ENCODE measurements at regions not wholly inside any gene's neighbourhood (a gene's known extent, or its start where the extent isn't known, plus 50 kb on each side); places are given as distances from the start of the nearest gene placed in this dataset.
"Not testable (repeated sequence)": the region's sequence is repeated elsewhere in the genome, so short reads cannot be mapped to it uniquely, and the experiment has no call there.

GRCh38 chrX:130502016-130502570, 100.3 kb downstream of the RBMX2 start:
- H3K4me1 ChIP-seq = no peaks in the 10 kb centered on the region
- no peaks in the 10 kb centered on the region for H3F3A ChIP-seq (ENCODE audit: low read depth)
- no peak overlapping the region for H3K9ac ChIP-seq
- no peaks in the 10 kb centered on the region for H3K27me3 ChIP-seq
- H3K4me2 ChIP-seq = no peak overlapping the region
- no peak overlapping the region for H3K27ac Mint-ChIP-seq
- TF ChIP-seq EZH2phosphoT487 (IDR thresholded peaks at IDR 0.05) (no peak), EZH2 (IDR thresholded peaks at IDR 0.05) (no peak), CTCF (IDR thresholded peaks at IDR 0.05) (no peak)
- peaks cover 3% of the 10 kb centered on the region for H3K27me3 Mint-ChIP-seq (ENCODE audit: insufficient read depth, low read depth)
- H3K36me3 ChIP-seq = no peaks in the 10 kb centered on the region
- no peak overlapping the region for H2AFZ ChIP-seq (replicated peaks)
- H3K36me3 Mint-ChIP-seq = no peaks in the 10 kb centered on the region
- H3K9me3 ChIP-seq (ENCODE audit: low read depth) = peaks cover 3% of the 10 kb centered on the region
- DNase-seq (ENCODE audit: low spot score) = no peak
- no peaks in the 10 kb centered on the region for H3K9me3 Mint-ChIP-seq
- H3K4me1 Mint-ChIP-seq = no peaks in the 10 kb centered on the region
- no peak overlapping the region for H3K4me3 Mint-ChIP-seq
- H3K79me2 ChIP-seq (ENCODE audit: low read depth) = no peaks in the 10 kb centered on the region
- H3K4me3 ChIP-seq = no peak overlapping the region
- no peak overlapping the region for H3K27ac ChIP-seq
- no peaks in the 10 kb centered on the region for H4K20me1 ChIP-seq (ENCODE audit: low read depth)

- H3K4me1 Mint-ChIP-seq = no peaks in the 10 kb centered on the region
- Histone ChIP-seq H3K79me2 (ENCODE audit: low read depth) (no peaks in the 10 kb centered on the region), H3K4me3 (no peak overlapping the region), H3K27ac (no peak overlapping the region), H3K36me3 (no peaks in the 10 kb centered on the region), H3K9ac (no peak overlapping the region), H4K20me1 (ENCODE audit: low read depth) (no peaks in the 10 kb centered on the region), H3K27me3 (no peaks in the 10 kb centered on the region), H3K4me2 (no peak overlapping the region), H2AFZ (replicated peaks) (no peak overlapping the region), H3K9me3 (ENCODE audit: low read depth) (peaks cover 3% of the 10 kb centered on the region), H3K4me1 (no peaks in the 10 kb centered on the region), H3F3A (ENCODE audit: low read depth) (no peaks in the 10 kb centered on the region)
- H3K9me3 Mint-ChIP-seq = no peaks in the 10 kb centered on the region
- no peak overlapping the region for H3K27ac Mint-ChIP-seq
- no peak for DNase-seq (ENCODE audit: low spot score)
- no peak overlapping the region for H3K4me3 Mint-ChIP-seq
- no peaks in the 10 kb centered on the region for H3K36me3 Mint-ChIP-seq
- H3K27me3 Mint-ChIP-seq (ENCODE audit: insufficient read depth, low read depth) = peaks cover 3% of the 10 kb centered on the region
- TF ChIP-seq EZH2 (IDR thresholded peaks at IDR 0.05) = no peak
- no peak for TF ChIP-seq EZH2phosphoT487 (IDR thresholded peaks at IDR 0.05)
- no peak for TF ChIP-seq CTCF (IDR thresholded peaks at IDR 0.05)
Observed at GRCh38 chrX:130504019-130504418, 102.2 kb downstream of the RBMX2 start.

GRCh38 chrX:130507015-130507414, 105.2 kb downstream of the RBMX2 start:
- no peaks in the 10 kb centered on the region for H3K4me1 Mint-ChIP-seq
- Histone ChIP-seq H3K9me3 (ENCODE audit: low read depth) (peaks cover 3% of the 10 kb centered on the region), H3K4me2 (no peak overlapping the region), H3K36me3 (no peaks in the 10 kb centered on the region), H2AFZ (replicated peaks) (no peak overlapping the region), H3F3A (ENCODE audit: low read depth) (no peaks in the 10 kb centered on the region), H3K4me3 (no peak overlapping the region), H3K4me1 (no peaks in the 10 kb centered on the region), H3K9ac (no peak overlapping the region), H3K27ac (no peak overlapping the region), H3K27me3 (no peaks in the 10 kb centered on the region), H3K79me2 (ENCODE audit: low read depth) (no peaks in the 10 kb centered on the region), H4K20me1 (ENCODE audit: low read depth) (no peaks in the 10 kb centered on the region)
- H3K4me3 Mint-ChIP-seq = no peak overlapping the region
- H3K27me3 Mint-ChIP-seq (ENCODE audit: insufficient read depth, low read depth) = peaks cover 3% of the 10 kb centered on the region
- H3K36me3 Mint-ChIP-seq = no peaks in the 10 kb centered on the region
- no peak for TF ChIP-seq EZH2phosphoT487 (IDR thresholded peaks at IDR 0.05)
- no peak for TF ChIP-seq EZH2 (IDR thresholded peaks at IDR 0.05)
- no peak for TF ChIP-seq CTCF (IDR thresholded peaks at IDR 0.05)
- DNase-seq (ENCODE audit: low spot score) = no peak
- H3K27ac Mint-ChIP-seq = no peak overlapping the region
- no peaks in the 10 kb centered on the region for H3K9me3 Mint-ChIP-seq

- H3K36me3 Mint-ChIP-seq; H3K4me3 ChIP-seq; H3K27ac Mint-ChIP-seq; H3F3A ChIP-seq (ENCODE audit: low read depth); H3K27me3 ChIP-seq; H3K36me3 ChIP-seq; H3K9me3 Mint-ChIP-seq; H3K4me1 ChIP-seq; DNase-seq (ENCODE audit: low spot score); H3K79me2 ChIP-seq (ENCODE audit: low read depth); H3K4me3 Mint-ChIP-seq; H4K20me1 ChIP-seq (ENCODE audit: low read depth); H3K4me2 ChIP-seq; H2AFZ ChIP-seq (replicated peaks); H3K27me3 Mint-ChIP-seq (ENCODE audit: insufficient read depth, low read depth); H3K9me3 ChIP-seq (ENCODE audit: low read depth); H3K9ac ChIP-seq; H3K4me1 Mint-ChIP-seq; H3K27ac ChIP-seq: not testable (repeated sequence)
Observed at GRCh38 chrX:130512534-130512933, 110.7 kb downstream of the RBMX2 start.
